Smooth muscle cell (in vitro differentiated cells): ENCODE measurements at regions not wholly inside any gene's neighbourhood (a gene's known extent, or its start where the extent isn't known, plus 50 kb on each side); places are given as distances from the start of the nearest gene placed in this dataset.
A peak's percentile ranks its signal among the peaks of the same experiment; 100 is the strongest.

Experiments
- DNase-seq: peaks from one replicate; lab custom pipeline; 2025; ENCODE audit not compliant: unreplicated experiment; lab: John Stamatoyannopoulos, UW
- H2AFZ ChIP-seq: fragments of 200-600 bp; sonication (generic); 2 replicates; pipeline ENCODE4 v1.6.0; 2016; ENCODE audit warnings: antibody characterized with exemption, low read depth, mild to moderate bottlenecking
- H3F3A ChIP-seq: fragments of 200-600 bp; sonication (generic); 2 replicates; pipeline ENCODE4 v1.6.0; 2017; ENCODE audit warnings: antibody characterized with exemption, low read depth
- H3K27ac ChIP-seq: fragments of 200-600 bp; sonication (generic); 2 replicates; pipeline ENCODE4 v1.5.1; 2016; ENCODE audit warnings: low read depth, mild to moderate bottlenecking
- H3K27me3 ChIP-seq: fragments of 200-600 bp; sonication (generic); 2 replicates; pipeline ENCODE4 v1.6.1; 2016; ENCODE audit warnings: low read depth, mild to moderate bottlenecking
- H3K36me3 ChIP-seq: fragments of 200-600 bp; sonication (generic); 2 replicates; pipeline ENCODE4 v1.5.1; 2016; ENCODE audit warnings: low read depth
- H3K4me1 ChIP-seq: fragments of 200-600 bp; sonication (generic); 2 replicates; pipeline ENCODE4 v1.5.1; 2016; ENCODE audit warnings: low read depth
- H3K4me2 ChIP-seq: fragments of 200-600 bp; sonication (generic); 2 replicates; pipeline ENCODE4 v1.6.0; 2016; ENCODE audit warnings: mild to moderate bottlenecking
- H3K4me3 ChIP-seq: fragments of 200-600 bp; sonication (generic); 2 replicates; pipeline ENCODE4 v1.5.1; 2016; ENCODE audit warnings: mild to moderate bottlenecking
- H3K79me2 ChIP-seq: fragments of 200-600 bp; sonication (generic); 2 replicates; pipeline ENCODE4 v1.6.0; 2016; ENCODE audit warnings: low read depth, mild to moderate bottlenecking
- H3K9ac ChIP-seq: fragments of 200-600 bp; sonication (generic); 2 replicates; pipeline ENCODE4 v1.6.0; 2016; ENCODE audit warnings: low read depth
- H3K9me3 ChIP-seq: fragments of 200-600 bp; sonication (generic); replicated peaks from 2 replicates; pipeline ENCODE4 v1.5.1; 2016; ENCODE audit warnings: low read depth
- H4K20me1 ChIP-seq: fragments of 200-600 bp; sonication (generic); 2 replicates; pipeline ENCODE4 v1.6.0; 2016; ENCODE audit warnings: low read depth
- CTCF ChIP-seq: fragments of 200-600 bp; sonication (generic); IDR thresholded peaks from 2 replicates; pipeline ENCODE4 v1.5.1; 2017; ENCODE audit warnings: borderline replicate concordance, mild to moderate bottlenecking, antibody characterized with exemption; ENCODE audit not compliant: insufficient read depth, poor library complexity, severe bottlenecking
- WGBS: methylation state at CpG from one replicate; pipeline ENCODE4 v1.1.7; 2016; ENCODE audit warnings: low lambda C conversion rate; 5-methylcytosine and 5-hydroxymethylcytosine counted together

GRCh38 chr7:42661312-42661711, 250.6 kb downstream of the C7orf25 start:
- no peak overlapping the region for H2AFZ ChIP-seq
- H3K9ac ChIP-seq, result no peak overlapping the region
- TF ChIP-seq CTCF, result no peak
- H3K36me3 ChIP-seq, result no peaks in the 10 kb centered on the region
- no peak overlapping the region for H3K27ac ChIP-seq
- no peaks in the 10 kb centered on the region for H3K79me2 ChIP-seq
- no peak overlapping the region for H3K4me2 ChIP-seq
- H4K20me1 ChIP-seq, result no peaks in the 10 kb centered on the region
- WGBS, result 92% methylated on average over 2 of the region's 2 CpGs
- H3K27me3 ChIP-seq, result no peaks in the 10 kb centered on the region
- DNase-seq, result no peak
- peaks cover 3% of the 10 kb centered on the region for H3K9me3 ChIP-seq
- no peak overlapping the region for H3K4me3 ChIP-seq
- no peaks in the 10 kb centered on the region for H3F3A ChIP-seq
- no peaks in the 10 kb centered on the region for H3K4me1 ChIP-seq

DNA sequence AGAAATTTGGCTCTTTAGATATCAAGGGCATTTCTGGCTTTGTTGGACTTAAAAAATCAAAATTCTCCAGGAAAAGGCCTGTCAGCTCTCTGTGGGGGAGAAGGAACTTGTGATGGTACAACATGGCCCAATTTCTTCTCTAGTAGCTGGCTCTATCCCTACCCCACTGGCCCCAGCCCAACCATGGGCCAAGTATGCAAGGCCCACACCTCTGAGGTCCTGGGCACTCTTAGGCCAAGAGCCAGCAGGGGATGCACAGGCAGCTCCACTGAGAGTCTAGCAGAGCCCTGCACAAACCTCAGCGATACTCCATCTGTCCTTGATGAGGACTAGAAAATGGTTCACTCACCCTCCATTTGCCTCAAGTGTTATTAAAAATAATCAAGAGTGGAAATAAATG, 261.2 kb downstream of the C7orf25 start:
- no peak for TF ChIP-seq CTCF
- Histone ChIP-seq H3K27me3 (no peaks in the 10 kb centered on the region), H3K4me2 (no peak overlapping the region), H3K9me3 (no peaks in the 10 kb centered on the region), H4K20me1 (no peaks in the 10 kb centered on the region), H3K4me1 (no peaks in the 10 kb centered on the region), H3K79me2 (no peaks in the 10 kb centered on the region), H3K36me3 (no peaks in the 10 kb centered on the region), H3K27ac (no peak overlapping the region), H3K4me3 (no peak overlapping the region), H3F3A (no peaks in the 10 kb centered on the region), H2AFZ (no peak overlapping the region), H3K9ac (no peak overlapping the region)
- DNase-seq, result no peak
- WGBS, result 53% methylated on average over 1 of the region's 1 CpG

DNA sequence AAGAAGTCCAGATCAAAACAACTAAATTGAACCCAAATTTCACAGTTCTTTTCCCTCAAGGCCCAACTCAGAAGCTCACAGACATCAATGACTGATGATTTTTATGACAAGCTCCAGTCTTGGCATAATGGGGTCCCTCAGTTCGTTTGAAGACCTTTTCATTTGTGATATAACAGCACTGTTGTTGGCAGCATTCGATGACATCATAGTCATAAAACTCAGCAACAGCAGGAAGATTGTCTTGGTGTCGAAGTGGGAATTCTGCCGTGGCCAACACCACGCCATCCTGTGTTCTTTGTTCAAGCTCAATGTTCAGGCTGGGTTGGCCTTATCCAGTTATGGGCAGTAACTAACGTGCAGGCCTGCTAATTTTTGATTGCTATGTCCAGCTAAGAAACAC, 261.7 kb downstream of the C7orf25 start:
- Histone ChIP-seq H3K36me3 (no peaks in the 10 kb centered on the region), H3K27ac (no peak overlapping the region), H3K9me3 (no peaks in the 10 kb centered on the region), H4K20me1 (no peaks in the 10 kb centered on the region), H3K79me2 (no peaks in the 10 kb centered on the region), H3F3A (no peaks in the 10 kb centered on the region), H3K9ac (no peak overlapping the region), H3K4me1 (no peaks in the 10 kb centered on the region), H2AFZ (no peak overlapping the region), H3K4me3 (no peak overlapping the region), H3K4me2 (no peak overlapping the region), H3K27me3 (no peaks in the 10 kb centered on the region)
- TF ChIP-seq CTCF, result no peak
- 78% methylated on average over 6 of the region's 6 CpGs for WGBS
- DNase-seq, result no peak

GRCh38 chr7:42645906-42646305, 266.0 kb downstream of the C7orf25 start:
- Histone ChIP-seq H3K36me3 (no peaks in the 10 kb centered on the region), H3K79me2 (no peaks in the 10 kb centered on the region), H3F3A (no peaks in the 10 kb centered on the region), H2AFZ (no peak overlapping the region), H3K9me3 (no peaks in the 10 kb centered on the region), H4K20me1 (no peaks in the 10 kb centered on the region), H3K4me1 (no peaks in the 10 kb centered on the region), H3K9ac (no peak overlapping the region), H3K4me2 (no peak overlapping the region), H3K27ac (no peak overlapping the region), H3K4me3 (no peak overlapping the region), H3K27me3 (no peaks in the 10 kb centered on the region)
- DNase-seq, result no peak
- TF ChIP-seq CTCF, result peak; percentile 9
- WGBS, result 91% methylated on average over 3 of the region's 3 CpGs
